AG04450 (cell line): ENCODE measurements at regions not wholly inside any gene's neighbourhood (a gene's known extent, or its start where the extent isn't known, plus 50 kb on each side); places are given as distances from the start of the nearest gene placed in this dataset.

Experiments used
- CTCF ChIA-PET: fragments of 300-600, 350-600 bp; formaldehyde crosslinking; extraction: SDS; loops from one replicate; lab custom pipeline; 2022; ENCODE audit warnings: antibody characterized with exemption, inconsistent platforms; lab: Charles Lee
- POLR2A ChIA-PET: fragments of 350-600 bp; formaldehyde crosslinking; extraction: SDS; loops from one replicate; lab custom pipeline; 2021; ENCODE audit warnings: antibody characterized with exemption, inconsistent platforms; lab: Yijun Ruan, JAX
- DNase-seq: peaks from one replicate; pipeline ENCODE4 v3.0.0-alpha.2; 2011; ENCODE audit warnings: low read depth, low spot score
- H3K27ac ChIP-seq: one replicate; pipeline ENCODE4 v1.5.1; 2012; ENCODE audit warnings: low read depth, low read length, control low read depth
- H3K27me3 ChIP-seq: one replicate; pipeline ENCODE4 v1.6.0; 2012; ENCODE audit warnings: low read length; ENCODE audit not compliant: control insufficient read depth, insufficient read depth
- H3K4me3 ChIP-seq: 2 replicates; pipeline ENCODE4 v1.5.1; 2011; ENCODE audit warnings: mild to moderate bottlenecking, low read depth, low read length, control low read depth
- H3K9me3 ChIP-seq: 2 replicates; pipeline ENCODE4 v1.5.1; 2012; ENCODE audit warnings: low read length; ENCODE audit not compliant: control insufficient read depth, insufficient read depth
- TF ChIP-seq, protein P1 (sequence below): IDR thresholded peaks from 2 replicates; pipeline ENCODE4 v1.5.1; 2011; ENCODE audit warnings: low read depth, low read length, control low read depth, inconsistent platforms

DNA sequence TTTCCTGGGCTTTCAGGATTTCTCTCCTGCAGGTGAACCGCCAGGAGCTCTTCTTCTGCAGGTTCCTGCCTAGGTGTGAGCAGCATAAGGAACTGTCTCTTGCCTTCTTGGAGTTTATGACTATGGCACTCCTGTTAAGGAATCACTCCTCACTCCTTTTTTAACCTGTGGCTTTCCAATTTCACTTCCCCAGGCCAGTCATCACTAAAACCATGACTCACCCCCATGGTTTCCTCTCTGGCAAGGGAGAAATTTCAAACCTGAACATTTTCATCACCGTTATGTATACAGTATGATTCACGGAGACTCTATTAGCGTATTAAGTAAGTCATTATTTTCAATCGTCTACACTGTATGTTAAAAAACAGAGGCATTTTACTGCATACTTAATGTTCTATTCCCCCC, 78.2 kb upstream of the ARID1B start:
- ChIA-PET CTCF (interaction anchor here (0.6 kb wide), 1 partner anchor 134 kb away, joined by 3 read pairs; no protein-coding TSS in a partner anchor), POLR2A (no interaction called here)
- no peaks in the 10 kb centered on the region; the same call in 1 of the 2 replicates for H3K9me3 ChIP-seq
- H3K27me3 ChIP-seq, result no peaks in the 10 kb centered on the region
- TF ChIP-seq, protein P1, sequence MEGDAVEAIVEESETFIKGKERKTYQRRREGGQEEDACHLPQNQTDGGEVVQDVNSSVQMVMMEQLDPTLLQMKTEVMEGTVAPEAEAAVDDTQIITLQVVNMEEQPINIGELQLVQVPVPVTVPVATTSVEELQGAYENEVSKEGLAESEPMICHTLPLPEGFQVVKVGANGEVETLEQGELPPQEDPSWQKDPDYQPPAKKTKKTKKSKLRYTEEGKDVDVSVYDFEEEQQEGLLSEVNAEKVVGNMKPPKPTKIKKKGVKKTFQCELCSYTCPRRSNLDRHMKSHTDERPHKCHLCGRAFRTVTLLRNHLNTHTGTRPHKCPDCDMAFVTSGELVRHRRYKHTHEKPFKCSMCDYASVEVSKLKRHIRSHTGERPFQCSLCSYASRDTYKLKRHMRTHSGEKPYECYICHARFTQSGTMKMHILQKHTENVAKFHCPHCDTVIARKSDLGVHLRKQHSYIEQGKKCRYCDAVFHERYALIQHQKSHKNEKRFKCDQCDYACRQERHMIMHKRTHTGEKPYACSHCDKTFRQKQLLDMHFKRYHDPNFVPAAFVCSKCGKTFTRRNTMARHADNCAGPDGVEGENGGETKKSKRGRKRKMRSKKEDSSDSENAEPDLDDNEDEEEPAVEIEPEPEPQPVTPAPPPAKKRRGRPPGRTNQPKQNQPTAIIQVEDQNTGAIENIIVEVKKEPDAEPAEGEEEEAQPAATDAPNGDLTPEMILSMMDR, result no peak
- no peak overlapping the region for H3K4me3 ChIP-seq
- H3K27ac ChIP-seq, result no peak overlapping the region
- DNase-seq, result no peak

DNA sequence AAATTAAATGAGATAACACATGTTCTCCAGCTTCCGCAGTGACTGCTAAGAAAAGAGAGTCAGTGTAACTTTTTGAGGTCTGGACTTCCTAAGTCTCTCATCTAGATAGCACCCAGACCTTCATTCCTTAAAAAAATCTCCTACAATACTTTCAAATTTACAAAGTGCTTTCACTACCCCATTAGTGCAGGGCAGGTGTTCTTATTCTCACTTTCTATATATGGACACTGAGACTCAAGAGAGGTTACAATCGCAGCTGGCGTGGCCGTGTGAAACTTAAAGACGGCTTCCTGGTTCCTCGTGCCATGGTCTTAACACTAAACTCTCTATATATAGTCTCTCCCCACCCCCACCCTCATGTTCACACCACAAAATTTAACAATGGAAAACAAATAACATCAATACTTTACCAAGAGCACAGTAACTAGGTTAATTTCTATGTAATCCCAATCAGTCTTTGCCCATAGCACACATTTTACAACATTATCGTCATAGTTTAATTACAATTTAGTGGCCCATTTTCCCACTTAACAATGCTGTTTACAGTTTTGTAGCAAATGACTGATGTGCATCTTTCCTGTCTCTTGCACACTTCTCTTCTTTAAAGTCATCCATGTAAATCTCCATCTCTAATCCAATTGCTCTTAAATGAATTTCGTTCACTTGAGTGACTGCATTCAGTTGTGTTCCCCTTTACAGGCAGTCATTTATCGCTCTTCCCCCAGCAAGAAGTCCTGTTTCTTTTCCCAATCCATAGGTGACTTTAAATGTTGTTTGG, 78.8 kb upstream of the ARID1B start:
- Histone ChIP-seq H3K9me3 (no peaks in the 10 kb centered on the region; the same call in 1 of the 2 replicates), H3K4me3 (no peak overlapping the region), H3K27ac (no peak overlapping the region), H3K27me3 (no peaks in the 10 kb centered on the region)
- POLR2A ChIA-PET, result no interaction called here
- TF ChIP-seq, protein P1, result no peak
- DNase-seq, result no peak
- CTCF ChIA-PET, result interaction anchor here (0.6 kb wide), 1 partner anchor 134 kb away, joined by 3 read pairs; no protein-coding TSS in a partner anchor

DNA sequence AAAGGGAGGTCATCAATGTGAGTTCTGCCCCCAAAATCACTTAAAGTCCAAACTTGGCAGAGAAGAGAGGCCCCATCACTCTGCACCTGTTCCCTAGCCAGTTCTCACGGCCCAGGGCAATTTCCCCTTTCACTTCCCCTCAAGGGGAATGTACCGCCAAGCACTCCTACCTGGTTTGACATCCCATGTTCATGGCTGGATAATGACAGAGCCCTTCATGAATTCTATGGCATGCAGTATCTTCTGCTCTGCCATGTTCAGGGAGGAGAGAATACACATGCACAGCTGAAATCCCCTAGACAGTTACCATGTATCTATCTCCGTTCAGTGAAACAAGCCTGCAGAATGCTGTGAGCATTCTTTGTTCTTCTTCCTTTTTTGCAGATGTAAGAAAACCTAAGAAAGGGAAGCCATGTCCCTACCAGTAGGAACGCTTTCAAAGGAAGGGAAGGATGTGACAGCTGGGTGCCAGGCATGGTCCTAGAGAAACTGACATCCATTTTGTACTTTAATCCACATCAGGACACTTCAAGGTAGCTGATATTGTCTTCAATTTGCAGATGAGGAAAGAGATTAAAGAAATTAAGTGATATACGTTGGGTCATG, 79.8 kb upstream of the ARID1B start:
- TF ChIP-seq, protein P1, result no peak
- ChIA-PET CTCF (no interaction called here), POLR2A (no interaction called here)
- H3K27ac ChIP-seq, result no peak overlapping the region
- no peak for DNase-seq
- no peak overlapping the region for H3K4me3 ChIP-seq
- no peaks in the 10 kb centered on the region for H3K27me3 ChIP-seq
- no peaks in the 10 kb centered on the region; the same call in 1 of the 2 replicates for H3K9me3 ChIP-seq

DNA sequence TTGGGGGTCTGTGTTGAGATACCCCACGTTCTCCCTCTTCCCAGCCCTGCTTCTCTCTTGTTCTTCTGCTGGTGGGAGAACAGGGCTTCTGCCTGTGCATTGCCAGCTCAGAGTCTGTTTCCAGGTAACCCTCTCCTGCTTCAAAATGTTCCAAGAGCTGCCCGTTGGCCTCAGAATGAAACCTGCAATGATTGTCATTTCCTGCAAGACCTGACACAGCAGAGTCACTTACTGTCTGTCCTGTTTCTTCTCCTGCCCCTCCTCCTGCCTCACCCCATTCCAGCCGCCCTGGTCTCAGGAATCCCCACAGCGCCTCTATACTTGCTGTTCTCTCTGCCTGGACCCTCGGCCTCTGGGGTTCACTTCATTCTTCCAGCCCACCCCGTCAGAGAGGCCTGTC, 81.4 kb upstream of the ARID1B start:
- Histone ChIP-seq H3K27ac (no peak overlapping the region), H3K9me3 (no peaks in the 10 kb centered on the region; the same call in 1 of the 2 replicates), H3K4me3 (no peak overlapping the region), H3K27me3 (no peaks in the 10 kb centered on the region)
- DNase-seq, result no peak
- TF ChIP-seq, protein P1, result no peak
- ChIA-PET POLR2A (no interaction called here), CTCF (interaction anchor here (0.6 kb wide), 1 partner anchor 1365 kb away, joined by 3 read pairs; no protein-coding TSS in a partner anchor)

DNA sequence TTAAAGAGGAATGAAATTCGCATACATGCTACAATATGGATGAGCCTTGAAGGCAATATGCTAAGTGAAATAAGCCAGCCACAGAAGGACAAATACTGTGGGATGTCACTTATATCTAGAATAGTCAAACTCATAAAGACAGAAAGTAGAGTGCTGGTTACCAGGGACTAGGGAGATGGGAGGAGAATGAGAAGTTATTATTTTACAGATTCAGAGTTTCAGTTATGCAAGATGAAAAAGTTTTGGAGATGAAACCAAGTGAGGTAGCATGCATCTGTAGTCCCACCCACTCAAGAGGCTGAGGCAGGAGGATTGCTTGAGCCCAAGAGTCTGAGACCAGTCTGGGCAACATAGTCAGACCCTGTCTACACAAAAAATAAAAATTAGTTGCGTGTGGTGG, 82.5 kb upstream of the ARID1B start:
- Histone ChIP-seq H3K27me3 (no peaks in the 10 kb centered on the region), H3K27ac (no peak overlapping the region), H3K9me3 (no peaks in the 10 kb centered on the region; the same call in 1 of the 2 replicates), H3K4me3 (no peak overlapping the region)
- ChIA-PET POLR2A (no interaction called here), CTCF (no interaction called here)
- TF ChIP-seq, protein P1, result no peak
- no peak for DNase-seq
